ENCODE measurements at regions not wholly inside any gene's neighbourhood (a gene's known extent, or its start where the extent isn't known, plus 50 kb on each side); places are given as distances from the start of the nearest gene placed in this dataset.
"Not testable (repeated sequence)": the region's sequence is repeated elsewhere in the genome, so short reads cannot be mapped to it uniquely, and the experiment has no call there.

GRCh38 chr6:157727629-157728182, 95.3 kb upstream of the SNX9 start:
- no peak for DNase-seq (ENCODE audit: low read depth in 1 of 2, low spot score in 1 of 2)

- DNase-seq (ENCODE audit: low read depth in 1 of 2, low spot score in 1 of 2), result no peak
Observed at GRCh38 chr6:157728183-157728881, 94.7 kb upstream of the SNX9 start.

- no peak for DNase-seq (ENCODE audit: low read depth in 1 of 2, low spot score in 1 of 2)
Observed at GRCh38 chr6:157731221-157731620, 91.8 kb upstream of the SNX9 start.

GRCh38 chr6:157732007-157732406, 91.0 kb upstream of the SNX9 start:
- no peak for DNase-seq (ENCODE audit: low read depth in 1 of 2, low spot score in 1 of 2)

- DNase-seq (ENCODE audit: low read depth in 1 of 2, low spot score in 1 of 2), result no peak
Observed at GRCh38 chr6:157732416-157733161, 90.5 kb upstream of the SNX9 start.

GRCh38 chr6:157736555-157736954, 86.5 kb upstream of the SNX9 start:
- DNase-seq (ENCODE audit: low read depth in 1 of 2, low spot score in 1 of 2), result not testable (repeated sequence)

GRCh38 chr6:157741321-157741947, 81.6 kb upstream of the SNX9 start:
- DNase-seq (ENCODE audit: low read depth in 1 of 2, low spot score in 1 of 2), result no peak

- no peak for DNase-seq (ENCODE audit: low read depth in 1 of 2, low spot score in 1 of 2)
Observed at GRCh38 chr6:157741948-157742556, 81.0 kb upstream of the SNX9 start.

GRCh38 chr6:157744102-157744601, 78.9 kb upstream of the SNX9 start:
- DNase-seq (ENCODE audit: low read depth in 1 of 2, low spot score in 1 of 2), result no peak

- no peak for DNase-seq (ENCODE audit: low read depth in 1 of 2, low spot score in 1 of 2)
Observed at GRCh38 chr6:157746897-157747296, 76.1 kb upstream of the SNX9 start.

- DNase-seq (ENCODE audit: low read depth in 1 of 2, low spot score in 1 of 2), result no peak
Observed at GRCh38 chr6:157747370-157747769, 75.7 kb upstream of the SNX9 start.

GRCh38 chr6:157748839-157749571, 74.0 kb upstream of the SNX9 start:
- no peak for DNase-seq (ENCODE audit: low read depth in 1 of 2, low spot score in 1 of 2)

GRCh38 chr6:157750973-157751372, 72.1 kb upstream of the SNX9 start:
- DNase-seq (ENCODE audit: low read depth in 1 of 2, low spot score in 1 of 2), result not testable (repeated sequence)

GRCh38 chr6:157751547-157752200, 71.4 kb upstream of the SNX9 start:
- no peak for DNase-seq (ENCODE audit: low read depth in 1 of 2, low spot score in 1 of 2)

- not testable (repeated sequence) for DNase-seq (ENCODE audit: low read depth in 1 of 2, low spot score in 1 of 2)
Observed at GRCh38 chr6:157752879-157753278, 70.2 kb upstream of the SNX9 start.

GRCh38 chr6:157753291-157753690, 69.8 kb upstream of the SNX9 start:
- DNase-seq (ENCODE audit: low read depth in 1 of 2, low spot score in 1 of 2), result no peak

GRCh38 chr6:157753801-157754200, 69.2 kb upstream of the SNX9 start:
- not testable (repeated sequence) for DNase-seq (ENCODE audit: low read depth in 1 of 2, low spot score in 1 of 2)

- no peak for DNase-seq (ENCODE audit: low read depth in 1 of 2, low spot score in 1 of 2)
Observed at GRCh38 chr6:157754351-157754750, 68.7 kb upstream of the SNX9 start.

- no peak for DNase-seq (ENCODE audit: low read depth in 1 of 2, low spot score in 1 of 2)
Observed at GRCh38 chr6:157755032-157755745, 67.9 kb upstream of the SNX9 start.
